Fibroblast of upper back skin (primary cell): ENCODE measurements at regions not wholly inside any gene's neighbourhood (a gene's known extent, or its start where the extent isn't known, plus 50 kb on each side); places are given as distances from the start of the nearest gene placed in this dataset.
"Not testable (repeated sequence)": the region's sequence is repeated elsewhere in the genome, so short reads cannot be mapped to it uniquely, and the experiment has no call there.

Experiments
- DNase-seq: peaks from one replicate; pipeline ENCODE4 v3.0.0-alpha.2; 2013

DNA sequence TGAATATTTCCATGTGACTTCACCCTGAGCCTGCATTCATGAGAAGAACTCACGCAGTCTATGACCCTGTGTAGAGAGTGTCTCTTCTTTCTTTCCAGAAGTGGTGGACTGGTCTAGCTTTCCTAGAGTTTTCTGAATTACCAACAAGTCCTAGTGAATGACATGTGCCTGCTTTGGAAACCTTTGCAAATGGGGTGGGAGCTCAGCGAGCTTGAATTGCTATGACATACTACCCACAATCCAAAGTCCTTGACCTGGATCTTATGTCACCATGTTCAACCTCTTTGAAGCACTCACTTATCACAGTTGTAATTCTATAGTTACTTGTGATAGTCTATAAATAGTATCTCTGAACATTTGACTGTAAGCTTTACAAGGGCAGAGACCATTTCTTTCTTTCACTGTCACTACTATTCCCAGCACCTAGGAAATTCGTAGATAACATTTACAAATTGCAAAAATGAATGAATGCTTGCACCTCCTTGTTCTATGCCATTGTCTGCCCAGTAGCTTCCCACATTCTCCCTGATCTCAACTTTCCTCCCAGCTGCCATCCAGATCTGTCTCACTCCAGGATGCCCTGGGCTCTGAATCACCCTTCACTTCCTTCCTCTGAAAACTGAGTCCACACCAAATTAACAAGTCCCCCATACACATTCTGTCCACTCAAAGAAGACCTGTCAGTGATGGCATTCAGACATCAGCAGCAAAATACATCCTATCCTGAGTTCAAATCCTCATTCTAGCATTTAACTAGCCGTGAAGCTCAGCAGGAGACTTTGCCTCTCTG lies 201.9 kb upstream of the SESN3 start:
- no peak for DNase-seq

DNA sequence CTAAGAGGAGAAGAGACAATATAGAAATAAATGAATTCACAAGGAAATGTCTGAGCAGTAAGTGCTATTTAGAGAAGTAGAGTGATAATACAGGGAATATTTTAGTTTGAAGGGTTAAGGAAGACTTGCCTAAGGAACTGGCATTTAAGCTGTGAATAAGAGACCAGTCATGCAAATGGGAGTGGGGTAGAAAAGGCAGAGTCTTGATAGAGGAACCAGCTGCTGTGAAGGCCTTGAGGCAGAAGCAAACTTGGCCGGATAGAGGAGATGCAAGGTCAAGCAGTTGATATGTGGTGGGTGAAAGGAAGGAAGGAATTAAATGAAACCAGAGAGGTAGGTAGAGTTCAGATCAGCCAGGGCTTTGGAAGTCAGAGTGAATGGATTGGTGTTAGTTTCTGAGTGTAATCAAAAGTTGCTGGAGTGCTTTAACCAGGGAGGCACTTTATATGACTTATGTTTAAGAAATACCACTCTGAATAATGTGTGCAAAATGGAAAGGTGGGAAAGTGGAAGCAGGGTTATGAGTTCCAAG lies 198.4 kb upstream of the SESN3 start:
- DNase-seq, result no peak

DNA sequence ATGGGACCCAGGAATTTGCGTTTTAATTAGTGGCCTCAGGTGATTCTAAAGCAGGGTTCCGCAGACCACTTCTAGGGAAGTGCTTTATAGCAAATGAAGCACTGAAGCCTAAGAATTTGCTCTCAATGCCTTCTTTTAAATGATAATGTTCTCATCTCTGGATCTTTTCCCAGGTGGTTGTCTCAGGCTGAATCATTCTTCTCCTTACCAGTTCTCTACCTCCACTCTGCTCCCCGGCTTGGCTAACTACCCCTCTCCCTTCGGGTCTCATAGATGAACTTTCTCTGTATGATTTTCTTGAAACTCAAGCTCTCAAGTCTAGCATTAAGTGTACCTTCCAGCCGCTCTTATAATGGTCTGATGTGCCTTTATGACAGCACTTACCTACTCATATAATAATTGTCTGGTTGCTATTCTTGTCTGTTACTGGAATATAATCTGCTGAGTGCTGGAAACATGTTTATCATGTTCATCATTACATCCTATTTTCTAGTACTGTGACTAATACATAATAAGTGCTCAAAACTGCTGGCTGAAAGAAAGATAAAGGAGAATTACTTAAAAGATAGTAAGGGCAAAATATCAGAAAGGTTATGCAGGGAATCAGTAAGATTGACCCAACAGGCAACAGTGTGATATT lies 195.9 kb upstream of the SESN3 start:
- peak; percentile 35 for DNase-seq

DNA sequence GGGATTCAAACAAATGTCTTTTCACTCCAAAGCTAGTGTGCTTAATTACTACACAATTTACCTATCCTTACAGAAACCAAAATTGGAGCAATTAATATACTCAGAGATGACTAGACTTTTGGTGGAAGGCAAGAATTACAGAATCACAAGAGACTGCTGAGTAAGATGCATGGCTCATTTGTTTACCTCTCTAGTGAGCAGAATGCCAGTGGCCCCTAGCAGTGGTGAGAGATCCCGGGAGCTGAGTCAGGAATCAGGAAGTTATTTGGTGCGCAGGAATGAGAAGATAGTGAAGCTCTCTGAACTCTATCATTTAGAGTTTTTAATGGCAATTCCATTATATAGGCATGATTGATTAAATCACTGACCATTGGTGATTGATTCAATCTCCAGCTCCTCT lies 188.9 kb upstream of the SESN3 start:
- DNase-seq, result peak; percentile 77

DNA sequence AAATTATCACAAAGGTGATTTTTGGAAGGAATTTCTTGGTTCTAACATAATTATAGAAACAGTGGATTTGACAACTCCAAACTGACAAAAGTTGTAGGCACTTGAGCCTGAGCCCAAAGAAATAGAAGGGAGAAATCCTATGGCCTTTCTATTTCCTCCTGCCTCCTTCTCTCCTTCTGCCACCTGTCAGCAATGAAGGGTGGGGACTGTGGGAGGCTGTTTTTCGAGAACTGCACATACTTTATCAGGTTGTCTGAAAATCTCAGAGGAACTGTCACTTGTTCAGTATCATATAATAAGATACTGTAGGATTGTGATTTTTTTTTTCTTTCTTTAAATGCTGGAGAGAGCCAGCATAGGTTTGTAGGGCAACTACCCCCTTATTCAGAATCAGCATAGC lies 187.9 kb upstream of the SESN3 start:
- DNase-seq, result no peak

DNA sequence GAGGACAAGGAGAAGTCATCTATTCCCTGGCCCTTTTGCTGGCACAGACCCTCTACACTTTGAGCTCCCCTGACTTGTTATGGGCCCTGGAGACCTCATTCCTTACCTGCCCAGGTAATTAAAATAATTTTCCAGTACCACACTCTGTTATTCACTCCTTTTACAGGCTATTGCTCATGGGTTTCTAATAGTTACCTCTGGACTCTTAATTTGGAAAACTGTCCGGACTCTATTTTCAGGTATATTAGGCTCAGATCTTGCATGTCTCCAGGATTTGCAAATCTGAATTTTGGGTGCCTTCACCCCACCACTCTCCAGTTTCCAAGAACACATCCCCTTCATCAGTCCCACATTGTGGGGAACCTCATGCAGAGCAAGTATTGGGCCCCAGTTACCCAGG lies 186.8 kb upstream of the SESN3 start:
- no peak for DNase-seq

DNA sequence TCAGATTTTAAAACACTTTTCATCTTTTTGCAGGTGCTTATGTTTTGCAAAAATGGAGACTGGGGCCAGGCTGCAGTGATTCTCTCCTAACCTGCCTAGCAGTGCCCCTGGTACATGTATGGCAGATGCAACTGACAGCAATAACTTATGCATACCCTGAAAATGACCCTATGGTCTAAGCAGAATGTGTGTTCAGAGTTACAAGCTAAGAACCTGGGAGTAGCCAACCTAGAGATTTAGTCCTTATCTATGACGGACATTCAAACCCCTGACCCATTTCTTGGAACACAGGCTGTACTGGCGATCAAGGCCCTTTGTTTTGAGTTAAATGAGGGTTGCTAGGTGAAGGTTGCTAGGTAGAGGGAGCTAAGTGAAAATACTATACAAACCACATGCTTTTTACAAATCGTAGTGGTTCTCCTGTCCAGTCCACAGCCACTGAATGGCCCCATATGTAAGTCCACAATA lies 184.9 kb upstream of the SESN3 start:
- DNase-seq, result no peak

DNA sequence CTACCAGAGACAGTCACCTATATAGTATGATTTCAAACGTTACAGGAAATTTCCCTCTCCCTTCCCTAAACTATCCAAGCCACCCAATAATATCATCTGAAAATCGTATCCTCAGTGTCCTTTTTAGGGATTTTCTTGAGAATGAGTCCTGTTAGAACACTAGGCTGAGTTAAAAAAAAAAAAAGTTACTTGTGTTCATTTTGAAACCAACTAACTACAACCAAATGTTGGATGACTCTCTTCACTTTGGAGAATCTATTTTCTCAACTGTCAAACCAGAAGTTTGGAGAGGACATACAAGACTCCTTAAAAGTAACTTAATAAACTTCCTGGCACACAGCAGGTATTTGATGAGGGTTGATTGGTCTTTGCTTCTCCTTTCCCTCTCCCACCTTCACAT lies 183.2 kb upstream of the SESN3 start:
- DNase-seq, result no peak

DNA sequence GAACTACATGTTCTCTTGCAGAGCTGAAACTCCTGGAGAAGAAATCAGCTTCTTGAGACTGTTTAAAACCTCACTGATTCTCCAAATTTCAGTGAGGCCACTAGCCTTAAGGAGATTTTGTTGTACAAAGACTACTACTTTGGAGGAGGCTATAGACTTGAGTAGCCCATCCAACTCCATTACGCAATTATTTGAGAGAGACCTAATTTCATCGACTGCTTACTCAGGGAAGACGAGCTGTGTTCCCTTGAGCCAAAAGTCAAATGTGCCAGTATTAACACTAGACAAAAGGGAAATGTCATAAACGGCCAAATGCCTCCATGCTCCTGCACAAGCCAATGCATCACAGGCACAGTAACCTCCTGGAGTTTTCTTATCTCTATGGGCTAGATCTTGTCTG lies 182.8 kb upstream of the SESN3 start:
- DNase-seq, result no peak

DNA sequence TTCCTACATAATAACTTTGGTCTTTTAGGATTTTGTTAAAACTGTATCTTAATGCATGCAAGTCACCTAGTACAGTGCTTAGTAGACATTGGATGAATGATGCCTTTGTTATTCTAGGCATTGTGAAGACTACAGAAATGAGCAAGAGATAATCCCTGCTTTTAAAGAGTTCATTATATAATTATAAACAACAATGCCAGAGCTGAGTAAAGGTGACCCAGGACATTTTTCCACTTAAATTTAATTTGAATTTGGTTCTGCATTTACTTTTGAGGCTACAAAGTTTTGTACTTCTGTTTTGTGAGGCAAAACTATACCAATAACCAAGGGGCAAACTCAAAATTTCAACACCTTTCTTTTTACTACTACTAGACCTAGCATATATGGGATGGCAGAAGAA lies 182.0 kb upstream of the SESN3 start:
- no peak for DNase-seq

DNA sequence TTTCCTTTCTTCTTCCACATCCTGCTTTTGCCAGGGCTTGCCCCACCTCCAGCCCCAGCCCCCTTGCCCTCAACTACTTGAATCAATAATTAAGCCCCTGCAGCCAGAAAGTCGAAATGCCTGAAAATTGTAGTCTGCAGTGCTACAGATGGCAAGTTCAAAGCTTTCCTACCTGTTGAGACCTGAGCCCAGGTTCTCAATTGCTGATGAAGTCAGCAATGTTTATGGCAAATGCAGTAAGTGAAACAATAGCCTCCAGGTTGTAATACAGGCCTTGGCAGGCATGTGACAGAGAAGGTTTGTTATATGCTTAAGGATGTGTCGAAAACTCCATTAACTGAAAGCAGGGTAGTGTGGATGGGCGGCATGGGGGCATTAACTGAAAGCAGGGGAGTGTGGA lies 181.1 kb upstream of the SESN3 start:
- DNase-seq, result no peak

DNA sequence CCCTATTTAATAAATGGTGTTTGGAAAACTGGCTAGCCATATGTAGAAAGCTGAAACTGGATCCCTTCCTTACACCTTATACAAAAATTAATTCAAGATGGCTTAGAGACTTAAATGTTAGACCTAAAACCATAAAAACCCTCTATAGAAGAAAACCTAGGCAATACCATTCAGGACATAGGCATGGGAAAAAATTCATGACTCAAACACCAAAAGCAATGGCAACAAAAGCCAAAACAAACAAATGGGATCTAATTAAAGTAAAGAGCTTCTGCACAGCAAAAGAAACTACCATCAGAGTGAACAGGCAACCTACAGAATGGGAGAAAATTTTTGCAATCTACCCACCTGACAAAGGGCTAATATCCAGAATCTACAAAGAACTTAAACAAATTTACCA lies 179.7 kb upstream of the SESN3 start:
- DNase-seq, result not testable (repeated sequence)

DNA sequence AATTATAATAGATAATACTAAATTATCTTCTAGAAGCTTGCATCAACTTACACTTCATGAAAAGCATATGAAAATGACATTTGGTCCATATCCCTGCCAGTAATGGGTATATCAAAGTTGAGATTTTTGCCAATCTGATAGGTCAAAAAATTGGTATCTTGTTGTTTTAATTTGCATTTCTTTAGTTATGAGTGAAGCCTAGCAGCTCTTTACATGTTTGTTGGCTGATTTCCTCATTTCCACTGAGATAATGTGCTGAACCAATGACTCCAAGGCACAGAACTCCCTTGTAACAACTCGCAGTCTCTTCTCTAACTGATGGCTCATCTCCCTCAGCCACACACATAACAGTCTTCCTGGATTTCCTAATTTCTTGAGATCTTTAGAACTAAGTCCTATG lies 175.3 kb upstream of the SESN3 start:
- no peak for DNase-seq

DNA sequence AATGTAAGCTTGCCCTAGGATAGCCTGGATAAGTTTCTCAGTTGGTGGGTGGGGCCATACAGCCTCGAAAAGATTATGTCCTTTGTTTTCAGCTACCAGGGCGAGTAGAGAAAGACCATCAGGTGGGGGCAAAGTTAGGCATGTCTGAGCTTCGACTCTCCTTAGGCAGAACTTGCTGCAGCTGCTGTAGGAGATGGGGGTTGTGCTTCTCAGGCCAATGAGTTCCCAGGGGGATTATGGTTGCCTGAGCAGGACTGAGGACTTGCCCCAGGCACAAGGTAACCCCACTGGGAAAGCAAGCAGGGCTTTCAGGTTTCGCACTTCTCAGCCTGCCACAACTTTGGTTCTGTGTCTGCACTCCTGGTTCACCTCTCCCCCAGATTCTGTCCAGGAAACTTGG lies 173.4 kb upstream of the SESN3 start:
- DNase-seq, result no peak

DNA sequence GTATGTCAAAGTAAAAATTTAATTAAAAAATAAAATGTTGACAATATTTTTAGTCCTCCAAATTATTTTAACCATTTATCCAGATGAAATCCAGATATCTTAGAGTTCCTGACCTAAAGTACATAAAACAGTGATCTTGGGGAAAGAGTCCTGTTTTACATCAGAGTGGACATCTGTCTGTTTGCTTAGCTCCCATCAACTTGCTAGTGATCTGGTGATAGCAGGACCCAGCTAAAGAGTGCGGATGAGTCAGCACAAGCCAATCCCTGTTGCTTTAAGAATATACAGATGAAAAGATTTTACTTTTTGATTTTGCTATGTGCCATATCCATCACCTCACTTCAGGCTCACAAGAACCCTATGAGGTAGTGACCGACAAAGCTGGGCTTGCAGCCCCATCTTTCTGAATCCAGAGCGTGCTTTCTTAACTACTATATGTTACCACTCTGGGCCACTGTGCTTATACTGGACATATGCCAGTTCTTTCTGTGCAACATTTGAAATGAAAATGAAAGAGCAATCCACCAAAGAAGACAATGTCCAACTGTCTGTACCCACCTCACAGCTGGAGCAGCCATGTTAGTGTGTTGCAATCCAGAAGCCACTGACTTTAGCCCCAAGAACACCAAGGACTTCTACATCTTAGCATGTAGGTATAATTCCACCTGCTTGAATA lies 167.6 kb upstream of the SESN3 start:
- no peak for DNase-seq

DNA sequence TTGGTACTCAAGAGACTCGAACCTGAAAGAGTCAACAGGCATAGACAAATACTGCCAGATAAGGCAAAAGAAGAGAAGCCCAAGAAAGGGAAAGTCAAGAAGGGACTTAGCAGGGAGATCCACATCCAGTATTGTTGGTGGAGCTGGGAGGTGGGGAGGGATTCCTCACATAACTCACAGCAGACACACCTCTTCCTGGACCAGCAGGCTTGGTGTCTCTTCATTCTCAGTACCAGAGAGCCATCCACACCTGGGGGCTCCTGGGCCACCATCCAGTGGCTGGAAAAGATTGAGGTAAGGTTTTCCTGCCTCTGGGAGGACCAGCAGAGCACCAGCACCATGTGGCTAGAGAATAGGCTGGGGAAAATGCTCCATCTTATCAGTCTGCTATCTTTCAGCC lies 161.6 kb upstream of the SESN3 start:
- no peak for DNase-seq

DNA sequence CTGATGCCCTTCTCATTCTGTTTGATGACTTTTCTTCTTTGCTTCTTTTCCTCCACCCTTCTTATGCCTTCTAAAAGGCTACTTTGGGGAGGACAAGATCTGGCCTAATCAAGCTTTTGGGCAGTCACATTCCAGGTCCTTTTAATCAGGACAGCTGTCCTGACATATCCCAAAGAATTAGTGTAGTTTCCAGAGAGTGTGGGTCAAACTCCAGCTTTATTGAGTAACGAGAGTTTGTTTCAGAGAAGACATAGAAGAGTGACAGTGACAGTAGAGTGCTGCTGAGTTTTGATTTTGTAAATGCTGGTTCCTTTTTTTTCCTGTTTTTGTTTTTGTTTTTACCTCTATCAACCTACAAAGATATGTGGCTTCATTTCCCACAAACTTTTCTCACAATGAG lies 158.4 kb upstream of the SESN3 start:
- DNase-seq, result no peak

DNA sequence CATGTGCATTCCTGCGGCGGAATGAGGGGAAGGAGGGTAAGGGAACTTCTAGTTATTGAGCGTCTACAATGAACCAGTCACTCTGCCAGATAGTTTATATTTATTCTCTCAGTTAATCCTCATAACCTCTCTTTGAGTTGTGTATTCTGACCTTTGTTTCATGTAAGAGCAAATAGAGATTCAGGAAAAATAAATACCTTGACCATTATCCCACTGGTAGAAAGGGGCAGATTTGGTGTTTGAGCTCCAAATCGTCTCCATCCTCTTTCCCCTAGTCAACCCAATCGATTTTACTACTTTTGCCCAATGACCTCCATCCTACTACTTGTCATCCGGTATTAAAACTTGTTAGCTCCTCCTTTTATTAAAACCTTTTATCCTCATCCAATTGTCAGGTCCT lies 157.1 kb upstream of the SESN3 start:
- DNase-seq, result no peak

DNA sequence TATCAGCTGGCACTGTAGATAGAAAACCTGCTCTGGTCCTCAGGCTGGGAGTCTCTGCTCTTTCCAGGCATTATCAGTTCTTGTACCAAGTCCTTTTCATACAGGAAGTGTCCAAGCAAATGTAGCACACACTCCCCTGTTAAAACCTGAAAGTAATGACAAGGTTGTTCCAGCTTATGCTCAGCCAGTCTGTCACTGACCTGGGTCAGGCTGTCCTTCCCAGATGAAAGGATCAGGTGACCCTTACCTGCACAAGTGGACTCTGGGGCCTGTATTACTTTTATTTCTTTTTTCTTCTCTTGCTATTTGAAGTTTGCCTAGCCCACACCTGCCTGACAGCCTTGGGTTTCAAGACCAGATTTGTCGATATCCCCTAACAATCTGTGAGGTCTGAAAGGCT lies 156.3 kb upstream of the SESN3 start:
- DNase-seq, result no peak

DNA sequence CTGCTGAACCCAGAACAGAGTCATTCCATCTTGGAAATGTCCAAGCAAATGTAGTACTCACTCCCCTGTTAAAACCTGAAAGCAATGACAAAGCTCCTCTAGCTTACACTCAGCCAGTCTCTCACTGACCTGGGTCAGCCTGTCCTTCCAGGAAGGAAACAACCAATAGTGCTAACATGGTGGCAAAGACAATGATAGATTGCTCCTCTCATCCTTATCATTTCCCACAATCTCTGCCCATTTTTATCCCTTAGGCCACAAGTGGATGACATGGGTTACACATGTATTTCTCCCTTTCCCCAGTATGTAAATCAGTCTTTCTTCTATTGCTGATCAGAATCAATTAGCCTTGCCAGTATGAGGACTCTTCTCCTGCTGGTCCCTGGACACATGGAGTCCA lies 154.6 kb upstream of the SESN3 start:
- DNase-seq, result no peak

DNA sequence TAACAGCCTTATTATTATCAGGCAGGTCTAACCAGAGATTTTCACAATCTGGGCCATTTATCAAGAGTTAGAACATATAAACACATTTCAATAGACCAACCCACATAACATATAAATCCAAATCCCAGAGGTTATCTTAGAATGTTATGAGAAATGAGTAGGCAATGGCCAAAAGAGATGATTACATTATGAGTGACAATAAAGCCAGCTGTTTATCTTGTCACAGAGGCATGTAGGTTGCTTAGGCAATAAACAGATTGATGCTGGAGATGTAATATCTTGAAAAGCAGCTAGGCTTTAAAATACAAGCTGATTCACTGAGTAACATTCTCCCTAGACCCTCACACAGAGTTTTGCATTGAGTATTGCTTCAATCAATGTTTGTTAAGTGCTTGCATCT lies 148.5 kb upstream of the SESN3 start:
- DNase-seq, result no peak

DNA sequence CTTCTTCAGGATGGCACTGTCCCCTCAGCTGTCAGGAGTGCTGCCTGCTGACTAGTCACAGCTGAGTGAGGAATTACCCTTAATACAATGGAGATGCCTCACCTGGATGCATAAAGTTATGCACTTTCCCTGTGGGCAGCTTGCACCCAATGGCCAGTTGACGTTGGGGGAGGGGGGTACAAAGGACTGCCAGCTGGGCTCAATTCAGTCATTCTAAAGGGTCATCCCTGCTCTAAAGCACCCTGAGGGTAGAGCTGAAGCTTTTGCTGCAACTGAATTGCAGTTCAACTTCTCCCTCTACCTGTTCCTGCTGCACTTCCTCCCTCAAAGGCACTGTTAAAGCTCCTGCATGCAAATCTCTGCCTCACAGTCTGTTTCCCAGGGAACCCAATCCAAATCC lies 147.8 kb upstream of the SESN3 start:
- no peak for DNase-seq

DNA sequence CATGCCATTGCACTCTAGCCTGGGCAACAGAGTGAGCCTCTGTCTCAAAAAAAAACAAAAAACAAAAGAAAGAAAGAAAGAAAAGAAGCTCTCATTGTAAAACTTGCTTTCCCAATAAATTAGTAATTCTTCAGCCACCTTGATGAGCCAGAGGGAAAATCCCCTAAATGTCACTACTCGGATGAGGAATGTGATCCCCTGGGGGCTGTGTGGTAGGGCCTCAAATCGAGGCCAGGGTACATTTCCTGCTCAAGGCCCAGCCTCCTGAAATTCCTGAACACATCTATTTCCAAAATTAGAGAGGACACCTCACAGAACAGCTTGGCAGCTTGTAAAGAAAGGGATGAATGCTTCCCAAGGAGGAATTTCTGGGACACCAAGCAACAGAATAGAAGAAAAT lies 147.1 kb upstream of the SESN3 start:
- DNase-seq, result peak; percentile 72

DNA sequence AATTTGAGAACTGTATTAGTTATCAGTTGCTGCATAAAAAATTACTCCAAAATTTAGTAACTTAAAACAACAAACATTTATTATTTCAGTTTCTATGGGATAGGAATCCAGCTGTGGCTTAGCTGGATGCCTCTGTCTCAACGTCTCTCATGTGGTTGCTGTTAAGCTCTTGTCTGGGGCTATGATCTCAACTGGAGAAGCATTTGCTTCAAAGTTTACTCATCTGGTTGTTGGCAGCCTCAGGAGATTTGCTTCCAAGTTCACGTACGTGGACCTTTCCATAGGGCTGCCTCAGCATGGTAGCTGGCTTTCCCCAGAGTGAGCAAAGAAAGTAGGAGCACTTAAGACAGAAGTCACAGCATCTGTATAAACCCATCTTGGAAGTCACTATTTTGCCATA lies 144.9 kb upstream of the SESN3 start:
- DNase-seq, result peak; percentile 96
